GM23338 (cell line): ENCODE measurements at regions not wholly inside any gene's neighbourhood (a gene's known extent, or its start where the extent isn't known, plus 50 kb on each side); places are given as distances from the start of the nearest gene placed in this dataset.

Experiments used
- CREB1 ChIP-seq: fragments of 250-450 bp; sonication (Bioruptor Pico); IDR thresholded peaks from 2 replicates; pipeline ENCODE4 v1.5.0; 2020; ENCODE audit warnings: low read depth, mild to moderate bottlenecking, moderate library complexity
- CTCF ChIP-seq, 2 experiments: fragments of 200-600 bp in 1 of 2; sonication (generic) in 1 of 2; conservative IDR thresholded peaks; 2 replicates each; pipeline versions ENCODE4 v1.5.1 to v1.6.1; 2016 to 2017; ENCODE audit warnings: antibody characterized with exemption in 2 of 2, low read depth in 2 of 2, mild to moderate bottlenecking in 2 of 2, moderate library complexity in 1 of 2
- ETS1 ChIP-seq: IDR thresholded peaks from 2 replicates; pipeline ENCODE4 v1.6.1; 2016; ENCODE audit warnings: antibody characterized with exemption
- EZH2 ChIP-seq: fragments of 200-600 bp; sonication (generic); IDR thresholded peaks from one replicate; pipeline ENCODE4 v1.8.0; 2017; ENCODE audit warnings: antibody characterized with exemption, mild to moderate bottlenecking, low read depth; ENCODE audit not compliant: unreplicated experiment
- EZH2phosphoT487 ChIP-seq: fragments of 200-600 bp; sonication (generic); IDR thresholded peaks from one replicate; pipeline ENCODE4 v1.8.1; 2018; ENCODE audit warnings: antibody characterized with exemption; ENCODE audit not compliant: unreplicated experiment
- NANOG ChIP-seq: IDR thresholded peaks from 2 replicates; pipeline ENCODE4 v1.6.1; 2016; ENCODE audit warnings: antibody characterized with exemption, borderline replicate concordance
- POLR2AphosphoS5 ChIP-seq: IDR thresholded peaks from 2 replicates; pipeline ENCODE4 v1.6.1; 2016; ENCODE audit warnings: antibody characterized with exemption, low read depth
- REST ChIP-seq: IDR thresholded peaks from one replicate; pipeline ENCODE4 v1.6.1; 2018; ENCODE audit warnings: antibody characterized with exemption; ENCODE audit not compliant: unreplicated experiment
- STAT1 ChIP-seq: IDR thresholded peaks from one replicate; pipeline ENCODE4 v1.6.1; 2016; ENCODE audit warnings: antibody characterized with exemption; ENCODE audit not compliant: unreplicated experiment
- ZNF114 ChIP-seq: fragments of 250-450 bp; sonication (Bioruptor Pico); IDR thresholded peaks from 2 replicates; pipeline ENCODE4 v1.5.0; 2020; ENCODE audit warnings: mild to moderate bottlenecking, moderate library complexity
- ZNF331 ChIP-seq: fragments of 250-450 bp; sonication (Bioruptor Pico); IDR thresholded peaks from 2 replicates; pipeline ENCODE4 v1.5.0; 2020; ENCODE audit warnings: low read depth, mild to moderate bottlenecking, moderate library complexity

GRCh38 chr2:192381082-192381481, 186.3 kb upstream of the TMEFF2 start:
- TF ChIP-seq CTCF (conservative IDR thresholded peaks at IDR 0.05; ENCODE audit: low read depth in 2 of 2) (no peak), ZNF114 (CRISPR knock-in tag) (no peak), POLR2AphosphoS5 (no peak), CREB1 (CRISPR knock-in tag) (no peak), EZH2 (no peak), NANOG (no peak), ZNF331 (CRISPR knock-in tag) (no peak), REST (no peak), EZH2phosphoT487 (no peak), ETS1 (no peak), STAT1 (no peak)
